Erythroblast (primary cell): ENCODE measurements at regions not wholly inside any gene's neighbourhood (a gene's known extent, or its start where the extent isn't known, plus 50 kb on each side); places are given as distances from the start of the nearest gene placed in this dataset.
"Not testable (repeated sequence)": the region's sequence is repeated elsewhere in the genome, so short reads cannot be mapped to it uniquely, and the experiment has no call there.

Experiments used
- DNase-seq, 2 experiments: peaks; one replicate each; lab custom pipeline; 2025; lab: John Stamatoyannopoulos, UW
- GATA1 ChIP-seq: IDR thresholded peaks from 2 replicates; pipeline ENCODE4 v1.6.1; 2011; ENCODE audit warnings: low read depth, mild to moderate bottlenecking, control low read depth, low read length, moderate library complexity
- POLR2A ChIP-seq: IDR thresholded peaks from 2 replicates; pipeline ENCODE4 v1.6.1; 2011; ENCODE audit warnings: mild to moderate bottlenecking, low read length

DNA sequence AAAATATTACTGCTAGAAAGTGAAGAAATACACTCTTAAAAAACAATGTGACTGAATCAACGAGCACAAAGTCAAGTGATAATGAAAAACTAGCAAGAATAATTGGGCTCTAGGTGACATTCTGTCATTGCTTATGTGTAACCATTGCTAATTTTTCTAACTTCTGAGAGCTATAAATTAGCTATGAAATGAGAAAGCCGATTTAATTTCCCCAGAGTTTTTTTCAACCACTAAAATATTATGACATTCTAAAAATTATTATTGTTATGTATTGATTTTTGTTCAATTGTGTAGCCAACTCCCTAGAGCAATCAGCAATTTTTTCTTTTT lies 458.6 kb upstream of the ATXN8OS start:
- no peak for DNase-seq
- no peak for TF ChIP-seq GATA1
- no peak for TF ChIP-seq POLR2A

DNA sequence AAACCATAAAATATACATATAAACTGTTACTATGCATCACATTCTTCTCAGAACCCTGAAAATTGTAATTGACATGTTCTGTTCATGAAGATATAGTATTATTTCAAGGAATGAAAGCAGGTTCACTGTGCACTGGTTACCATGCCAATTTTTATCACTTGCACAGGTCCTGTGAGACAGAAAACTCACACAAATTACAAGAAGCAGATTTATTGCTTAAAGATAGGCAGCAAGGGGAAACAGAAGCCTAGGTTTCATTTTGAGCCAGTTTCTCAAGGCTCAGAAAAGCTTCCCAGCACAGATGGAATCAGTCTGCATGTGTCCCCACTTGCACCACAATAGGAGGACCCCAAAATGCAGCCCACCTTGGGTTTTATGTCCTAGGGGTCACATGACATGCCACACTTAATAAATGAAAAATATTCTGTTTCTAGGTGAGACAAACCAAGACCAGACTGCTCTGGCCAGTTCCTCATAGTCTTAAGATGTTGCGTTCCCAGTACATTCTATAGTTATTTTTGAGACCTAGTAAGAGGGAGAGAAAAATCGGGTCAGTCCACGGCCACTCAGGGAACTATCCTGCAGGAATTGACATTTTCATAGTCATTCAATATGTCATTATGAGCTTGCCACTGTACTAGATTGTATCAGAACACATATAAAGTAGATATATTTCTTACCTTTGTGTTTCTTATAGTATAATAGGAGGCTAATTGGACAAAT lies 459.1 kb upstream of the ATXN8OS start:
- no peak for DNase-seq
- TF ChIP-seq GATA1 (no peak), POLR2A (no peak)

DNA sequence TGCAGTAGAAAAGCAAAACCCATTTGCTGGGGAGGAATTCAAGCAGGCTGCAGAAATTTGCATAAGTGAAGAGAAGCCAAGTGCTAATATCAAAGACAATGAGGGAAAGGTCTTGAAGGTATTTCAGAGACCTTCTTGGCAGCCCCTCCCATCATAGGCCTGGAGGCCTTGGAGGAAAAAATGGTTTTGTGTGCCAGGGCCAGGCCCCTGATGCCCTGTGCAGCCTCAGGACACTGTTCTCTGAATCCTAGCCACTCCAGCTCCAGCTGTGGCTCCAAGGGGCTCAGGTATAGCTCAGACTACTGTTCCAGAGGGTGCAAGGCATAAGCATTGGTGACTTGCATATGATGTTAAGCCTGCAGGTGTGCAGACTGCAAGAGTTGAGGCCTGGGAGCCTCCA lies 463.2 kb upstream of the ATXN8OS start:
- TF ChIP-seq GATA1 (no peak), POLR2A (no peak)
- DNase-seq: no peak

DNA sequence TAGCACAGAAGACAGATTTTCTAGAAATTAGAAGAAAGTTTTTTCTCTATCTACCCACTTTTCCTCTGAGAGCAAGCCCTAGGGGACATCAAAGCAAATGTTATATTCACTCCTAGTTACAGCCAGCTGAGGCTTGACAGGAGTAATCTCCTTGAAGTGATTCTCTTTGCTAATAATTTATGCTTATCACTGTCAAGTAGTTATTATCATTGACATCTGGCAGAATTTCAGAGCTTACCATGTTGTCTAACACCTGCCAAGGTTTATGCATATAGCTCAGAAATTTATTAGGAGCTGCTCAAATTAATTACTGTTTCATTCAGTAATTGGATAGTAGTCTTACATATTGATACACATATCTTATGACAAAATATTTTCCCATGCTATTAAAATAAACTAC lies 465.9 kb upstream of the ATXN8OS start:
- TF ChIP-seq GATA1: no peak
- no peak for TF ChIP-seq POLR2A
- no peak for DNase-seq

DNA sequence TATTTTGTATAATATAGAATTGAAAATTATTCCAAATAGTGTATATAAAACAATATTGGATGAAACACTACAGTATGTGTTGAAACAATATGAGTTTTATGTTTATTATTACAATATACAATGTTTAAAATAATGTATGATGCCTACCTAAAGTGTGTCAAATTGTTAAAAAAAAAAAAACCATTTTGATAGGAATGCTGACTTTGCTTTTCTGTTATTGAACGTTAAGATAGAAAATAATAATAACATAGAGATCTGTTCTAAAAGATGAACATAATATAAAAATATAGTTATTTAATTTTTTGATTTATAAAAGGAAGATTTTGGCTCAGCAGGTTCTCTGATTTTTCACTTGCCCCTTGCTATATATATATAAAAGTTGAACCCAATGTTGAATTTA lies 474.6 kb upstream of the ATXN8OS start:
- no peak for DNase-seq
- TF ChIP-seq GATA1: no peak
- TF ChIP-seq POLR2A: no peak

DNA sequence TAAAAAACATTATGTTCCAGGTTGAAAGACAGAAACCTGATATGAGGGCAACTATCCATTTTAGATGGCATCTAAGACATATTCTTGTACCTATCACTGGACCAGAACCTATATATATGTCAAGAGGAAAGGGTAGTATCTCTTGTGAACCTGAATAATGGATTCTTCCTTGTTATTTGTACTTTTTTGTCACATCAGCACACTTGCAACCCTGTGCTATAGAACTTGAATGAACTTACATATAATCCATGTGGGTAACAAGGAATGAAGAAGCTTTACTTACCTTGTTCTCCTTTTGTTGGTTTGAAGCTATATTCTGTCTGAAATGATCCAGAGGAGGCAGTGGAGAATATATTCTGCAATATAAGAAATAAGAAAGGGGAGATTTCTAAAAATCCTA lies 483.7 kb upstream of the ATXN8OS start:
- no peak for DNase-seq
- TF ChIP-seq POLR2A: no peak
- TF ChIP-seq GATA1: no peak

DNA sequence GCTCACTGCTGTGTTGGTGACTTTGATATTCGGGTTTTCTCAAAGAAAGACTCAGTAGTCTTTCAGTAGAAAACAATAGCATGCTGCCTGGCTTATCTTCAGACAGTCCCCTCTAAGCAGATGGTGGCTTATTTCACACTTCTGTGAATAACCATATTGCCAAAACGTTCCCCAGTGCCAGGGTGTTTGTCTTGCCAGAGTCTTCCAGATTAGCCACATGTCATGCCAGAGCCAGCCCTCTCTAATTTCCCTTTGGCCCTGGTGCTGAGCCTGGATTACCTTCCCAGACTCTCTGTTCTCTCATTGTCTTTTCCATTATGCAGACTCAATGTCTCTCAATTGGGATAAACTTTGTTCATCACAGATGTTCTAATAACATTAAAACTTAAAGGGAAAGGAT lies 488.0 kb upstream of the ATXN8OS start:
- TF ChIP-seq POLR2A (no peak), GATA1 (no peak)
- no peak for DNase-seq

DNA sequence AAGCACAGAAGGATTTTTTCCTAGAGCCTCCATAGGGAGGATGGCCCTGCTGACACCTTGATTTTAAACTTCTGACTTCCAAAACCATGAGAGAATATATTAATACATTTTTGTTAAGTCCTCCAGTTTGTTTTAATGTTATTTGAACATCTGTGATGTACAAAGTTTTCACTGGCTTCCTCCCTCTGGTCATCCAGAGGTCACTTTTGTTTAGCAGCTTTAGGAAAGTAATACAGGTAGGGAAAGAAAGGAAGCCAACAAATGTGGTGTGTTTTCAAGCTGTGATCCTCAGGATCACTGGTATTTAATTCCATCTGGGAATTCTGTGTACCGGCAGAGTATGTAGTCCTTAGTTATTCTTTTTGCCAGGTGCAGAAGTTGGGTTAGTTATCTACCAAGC lies 488.8 kb upstream of the ATXN8OS start:
- no peak for DNase-seq
- TF ChIP-seq POLR2A: no peak
- TF ChIP-seq GATA1: no peak

DNA sequence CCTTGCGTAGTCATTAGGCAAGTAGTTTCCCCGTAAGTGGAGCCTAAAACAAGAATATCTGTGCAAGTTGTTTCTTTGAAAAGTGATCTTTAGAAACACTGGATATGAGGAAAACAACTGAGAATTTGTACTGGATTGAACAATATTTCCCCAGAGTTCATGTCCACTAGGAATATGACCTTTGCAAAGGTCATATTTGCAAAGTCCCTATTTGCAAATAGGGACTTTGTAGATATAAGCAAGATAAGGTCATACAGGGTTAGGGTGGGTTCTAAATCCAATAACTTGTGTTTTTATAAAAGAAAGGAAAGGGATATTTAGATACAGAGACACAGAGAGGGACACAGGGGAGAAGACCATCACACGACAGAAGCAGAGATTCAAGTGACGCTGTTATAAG lies 489.2 kb upstream of the ATXN8OS start:
- DNase-seq: no peak
- no peak for TF ChIP-seq POLR2A
- TF ChIP-seq GATA1: no peak

DNA sequence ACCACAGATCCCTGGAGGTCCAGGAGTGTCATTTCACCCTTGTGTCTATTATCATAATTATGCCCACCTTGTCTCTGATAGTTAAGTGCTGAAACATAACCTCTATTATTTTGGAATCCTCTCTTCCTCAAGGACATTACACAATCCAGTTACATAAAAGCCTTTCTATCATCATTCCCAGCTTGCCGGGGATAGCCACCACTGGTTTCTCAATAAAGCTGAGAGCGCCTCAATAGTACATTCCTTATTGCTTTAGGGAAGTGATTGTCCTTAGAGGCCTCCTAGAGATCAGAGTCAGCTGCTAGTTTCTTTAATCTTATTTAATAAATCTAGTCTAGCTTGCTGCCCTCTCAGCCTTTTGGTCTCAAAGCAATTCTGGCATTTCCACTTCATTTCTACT lies 490.0 kb upstream of the ATXN8OS start:
- no peak for DNase-seq

DNA sequence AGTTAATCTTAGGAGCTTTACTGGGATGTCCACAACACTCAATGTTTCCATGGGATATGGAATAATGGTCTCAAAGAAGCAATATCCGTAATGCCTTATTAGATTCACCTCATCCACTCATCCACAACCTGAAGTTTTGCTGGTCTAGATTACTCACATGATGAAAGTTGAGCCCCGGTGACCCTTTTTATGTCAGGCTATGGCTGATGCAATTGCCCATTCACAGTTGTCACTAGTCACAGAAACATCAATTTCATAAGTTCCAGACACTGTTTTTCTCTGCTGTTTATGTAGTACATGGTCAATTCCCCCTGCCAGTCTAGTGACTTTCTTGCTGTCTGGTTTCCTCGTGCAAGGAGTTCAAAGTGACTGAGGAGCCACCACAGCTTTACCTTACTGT lies 491.2 kb upstream of the ATXN8OS start:
- no peak for TF ChIP-seq GATA1
- TF ChIP-seq POLR2A: no peak
- DNase-seq: no peak

More for the DNA sequence above, 490.0 kb upstream of the ATXN8OS start:
- TF ChIP-seq GATA1: no peak
- no peak for TF ChIP-seq POLR2A

DNA sequence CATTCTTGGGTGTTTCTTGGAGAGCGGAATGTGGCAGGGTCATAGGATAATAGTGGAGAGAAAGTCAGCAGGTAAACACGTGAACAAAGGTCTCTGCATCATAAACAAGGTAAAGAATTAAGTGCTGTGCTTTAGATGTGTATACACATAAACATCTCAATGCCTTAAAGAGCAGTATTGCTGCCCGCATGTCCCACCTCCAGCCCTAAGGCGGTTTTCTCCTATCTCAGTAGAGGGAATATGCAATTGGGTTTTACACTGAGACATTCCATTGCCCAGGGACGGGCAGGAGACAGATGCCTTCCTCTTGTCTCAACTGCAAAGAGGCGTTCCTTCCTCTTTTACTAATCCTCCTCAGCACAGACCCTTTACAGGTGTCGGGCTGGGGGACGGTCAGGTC lies 492.6 kb upstream of the ATXN8OS start:
- DNase-seq: not testable (repeated sequence)

DNA sequence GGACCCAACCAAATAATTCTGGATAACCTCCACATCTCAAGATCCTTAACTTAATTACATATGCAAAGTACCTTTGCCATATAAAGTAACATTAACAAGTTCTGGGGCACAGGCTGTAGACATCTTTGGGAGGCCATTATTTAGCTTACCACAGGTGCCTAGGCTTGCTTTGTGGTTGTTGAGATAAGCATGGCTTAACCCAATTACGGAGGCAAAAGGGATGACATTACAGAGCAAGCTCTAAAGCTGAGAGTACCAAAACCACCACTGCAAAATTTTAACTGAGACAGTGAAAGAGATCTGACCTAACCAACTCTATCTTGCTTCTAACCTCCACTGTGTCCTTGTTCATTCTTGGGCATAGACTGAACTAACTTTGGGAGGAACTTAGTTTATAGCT lies 502.9 kb upstream of the ATXN8OS start:
- no peak for TF ChIP-seq POLR2A
- TF ChIP-seq GATA1: no peak
- no peak for DNase-seq

DNA sequence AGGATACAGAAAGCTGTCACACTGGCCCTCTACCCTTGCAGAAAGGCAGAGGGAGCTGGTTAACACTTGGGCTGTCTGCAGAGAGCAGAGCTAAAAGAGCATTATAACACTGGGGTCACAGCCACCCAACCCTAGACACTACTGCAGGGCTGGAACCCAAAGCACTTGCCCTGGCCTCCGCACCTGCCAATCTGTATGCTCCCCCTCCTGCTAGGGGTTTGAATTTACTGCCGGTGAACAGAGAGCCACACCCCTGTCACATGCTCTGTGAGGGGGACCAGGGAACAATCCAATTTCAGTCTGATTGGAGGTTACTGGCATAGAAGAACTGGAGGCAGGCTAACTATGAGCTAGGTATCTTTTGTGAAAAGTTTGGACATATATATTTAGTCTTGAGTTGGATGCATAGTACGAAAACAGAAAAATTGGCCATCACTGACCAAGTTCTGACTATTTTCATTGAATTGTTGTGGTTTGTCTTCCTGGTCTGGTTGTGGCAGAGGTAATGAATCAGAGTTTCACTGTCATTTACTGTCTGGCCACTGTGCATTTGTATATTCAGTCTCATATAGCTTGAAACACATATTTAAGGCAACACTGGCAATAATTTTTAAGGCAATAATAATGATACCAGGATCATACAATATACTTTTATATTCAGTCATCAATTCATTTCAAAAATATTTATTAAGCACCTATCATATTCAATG lies 504.3 kb upstream of the ATXN8OS start:
- TF ChIP-seq GATA1 (no peak), POLR2A (no peak)

DNA sequence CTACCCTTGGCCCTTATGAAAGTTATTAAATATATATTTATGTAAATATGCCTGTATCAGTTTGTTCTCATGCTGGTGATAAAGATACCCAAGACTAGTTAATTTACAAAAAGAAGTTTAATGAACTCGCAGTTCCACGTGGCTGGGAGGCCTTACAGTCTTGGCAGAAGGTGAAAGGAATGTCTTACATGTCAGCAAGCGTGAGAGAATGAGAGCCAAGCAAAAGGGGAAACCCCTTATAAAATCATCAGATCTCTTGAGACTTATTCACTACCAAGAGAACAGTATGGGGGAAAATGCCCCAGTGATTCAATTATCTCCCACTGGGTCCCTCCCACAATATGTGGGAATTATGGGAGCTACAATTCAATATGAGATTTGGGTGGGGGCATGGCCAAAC lies 506.0 kb upstream of the ATXN8OS start:
- TF ChIP-seq GATA1 (no peak), POLR2A (no peak)
- no peak for DNase-seq

More for the DNA sequence above, 504.3 kb upstream of the ATXN8OS start:
- no peak for DNase-seq

DNA sequence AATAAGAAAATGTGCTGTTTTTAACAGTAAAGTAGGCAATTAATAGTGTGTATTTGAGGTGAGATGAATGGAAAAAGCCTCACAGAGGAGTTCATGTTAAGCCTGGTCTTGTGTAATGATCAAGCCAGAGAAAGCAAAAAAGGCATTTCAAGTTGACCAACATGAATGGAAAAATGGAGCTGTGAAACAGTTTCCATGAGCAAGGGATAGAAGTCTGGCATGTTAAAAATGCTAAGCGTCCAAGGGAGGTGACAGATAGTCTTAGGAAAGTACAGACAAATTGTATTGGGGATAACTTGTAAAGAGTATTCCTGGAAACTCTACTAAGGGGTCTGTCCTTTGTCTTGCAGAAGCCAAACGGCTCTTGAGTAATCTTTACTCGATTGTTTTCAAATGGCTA lies 506.8 kb upstream of the ATXN8OS start:
- no peak for TF ChIP-seq GATA1
- no peak for TF ChIP-seq POLR2A
- DNase-seq: no peak

DNA sequence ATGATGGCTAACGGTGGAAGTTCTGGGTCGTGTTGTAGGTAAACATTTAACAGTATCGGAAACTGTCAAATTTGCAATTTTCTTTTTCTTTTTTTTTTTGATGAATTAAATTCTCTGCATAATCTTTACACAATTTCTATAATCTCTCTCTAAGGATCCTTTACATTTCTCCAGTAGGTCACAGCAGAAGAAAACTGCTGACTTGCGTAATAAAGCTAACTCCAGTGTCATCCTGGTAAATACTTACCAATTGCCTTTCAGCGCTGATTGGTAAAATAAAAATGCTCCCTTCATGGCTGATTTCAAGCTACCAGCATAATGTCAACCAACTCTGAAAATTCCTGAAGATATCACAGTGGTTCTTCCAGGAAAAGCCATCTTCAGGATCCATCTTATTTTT lies 510.5 kb upstream of the ATXN8OS start:
- DNase-seq: no peak
- no peak for TF ChIP-seq POLR2A
- TF ChIP-seq GATA1: no peak
